HT-29 (cell line): ENCODE measurements at regions not wholly inside any gene's neighbourhood (a gene's known extent, or its start where the extent isn't known, plus 50 kb on each side); places are given as distances from the start of the nearest gene placed in this dataset.
"Not testable (repeated sequence)": the region's sequence is repeated elsewhere in the genome, so short reads cannot be mapped to it uniquely, and the experiment has no call there.

Experiments used
- DNase-seq: peaks from one replicate; pipeline ENCODE4 v3.0.0-alpha.2; 2015; ENCODE audit warnings: low spot score

DNA sequence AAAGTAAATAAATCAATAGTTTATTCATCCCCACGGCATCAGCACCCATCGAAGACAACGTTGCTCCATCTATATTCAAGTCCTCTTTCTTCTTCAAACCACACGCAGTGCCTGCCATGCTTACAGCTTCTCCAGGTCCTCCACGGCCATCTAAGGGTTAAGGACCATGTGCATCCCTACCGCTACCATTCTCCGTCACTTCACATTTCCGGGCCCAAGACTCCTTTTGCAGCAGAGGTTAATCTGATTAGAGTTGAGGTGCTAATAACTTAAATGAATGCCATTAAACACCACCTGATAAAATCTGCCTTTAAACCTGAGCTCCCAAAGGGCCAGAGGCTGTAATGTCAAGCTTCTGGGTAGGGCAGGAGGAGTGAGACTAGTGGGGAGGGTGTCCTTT lies 79.7 kb upstream of the CCND2 start:
- no peak for DNase-seq

GRCh38 chr12:4191642-4192041 lies 81.9 kb upstream of the CCND2 start:
- DNase-seq, result no peak

GRCh38 chr12:4191149-4191548 lies 82.4 kb upstream of the CCND2 start:
- DNase-seq, result no peak

DNA sequence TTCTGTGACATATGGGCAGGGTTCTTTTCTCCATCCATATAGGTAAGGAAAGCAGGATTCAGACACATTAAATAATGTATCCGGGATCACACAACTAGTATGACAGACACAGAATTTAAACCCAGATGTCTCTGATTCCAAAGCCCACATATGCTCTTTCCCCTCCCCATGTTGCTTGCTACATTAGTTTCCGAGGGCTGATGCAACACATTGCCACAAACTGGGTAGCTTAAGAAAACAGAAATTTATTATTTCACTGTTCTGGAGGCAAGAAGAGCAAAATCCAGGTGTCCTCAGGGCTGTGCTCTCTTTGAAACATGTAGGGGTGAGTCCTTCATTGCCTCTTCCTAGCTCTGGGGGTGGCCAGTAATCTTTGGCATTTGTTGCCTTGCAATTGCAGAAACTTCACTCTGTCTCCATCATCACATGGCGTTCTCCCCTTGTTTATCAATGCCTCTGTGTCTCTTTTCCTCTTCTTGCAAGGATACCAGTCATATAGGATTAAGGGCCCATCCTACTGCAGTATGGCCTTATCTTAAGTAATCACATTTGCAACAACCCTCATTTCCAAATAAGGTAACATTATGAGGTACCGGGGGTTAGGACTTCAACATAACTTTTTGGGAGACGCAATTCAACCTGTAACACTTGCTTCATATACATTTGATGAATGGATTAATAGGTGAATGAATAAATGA lies 83.0 kb upstream of the CCND2 start:
- no peak for DNase-seq

DNA sequence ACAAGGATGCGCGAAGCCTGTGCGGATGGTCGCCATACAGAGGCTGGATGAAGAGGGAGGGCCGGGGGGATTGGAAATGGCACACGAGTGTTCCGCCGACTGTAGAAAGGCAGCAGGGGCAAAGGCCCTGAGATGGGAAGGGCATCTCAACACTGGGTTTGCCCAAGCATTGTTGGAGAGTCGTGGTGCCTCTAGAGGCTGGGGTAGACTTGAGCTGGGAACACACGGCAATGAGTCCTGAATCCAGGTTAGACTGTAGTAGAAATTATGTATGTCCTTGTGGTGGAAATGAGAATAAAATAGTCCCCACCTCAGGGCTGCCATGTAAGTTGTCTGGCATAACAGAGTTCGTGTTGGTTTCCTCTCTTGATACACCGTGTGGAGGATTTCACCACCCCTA lies 83.8 kb upstream of the CCND2 start:
- no peak for DNase-seq

- DNase-seq, result no peak
Observed at GRCh38 chr12:4187916-4188315, 85.6 kb upstream of the CCND2 start.

- DNase-seq, result not testable (repeated sequence)
Observed at GRCh38 chr12:4187315-4187714, 86.2 kb upstream of the CCND2 start.

DNA sequence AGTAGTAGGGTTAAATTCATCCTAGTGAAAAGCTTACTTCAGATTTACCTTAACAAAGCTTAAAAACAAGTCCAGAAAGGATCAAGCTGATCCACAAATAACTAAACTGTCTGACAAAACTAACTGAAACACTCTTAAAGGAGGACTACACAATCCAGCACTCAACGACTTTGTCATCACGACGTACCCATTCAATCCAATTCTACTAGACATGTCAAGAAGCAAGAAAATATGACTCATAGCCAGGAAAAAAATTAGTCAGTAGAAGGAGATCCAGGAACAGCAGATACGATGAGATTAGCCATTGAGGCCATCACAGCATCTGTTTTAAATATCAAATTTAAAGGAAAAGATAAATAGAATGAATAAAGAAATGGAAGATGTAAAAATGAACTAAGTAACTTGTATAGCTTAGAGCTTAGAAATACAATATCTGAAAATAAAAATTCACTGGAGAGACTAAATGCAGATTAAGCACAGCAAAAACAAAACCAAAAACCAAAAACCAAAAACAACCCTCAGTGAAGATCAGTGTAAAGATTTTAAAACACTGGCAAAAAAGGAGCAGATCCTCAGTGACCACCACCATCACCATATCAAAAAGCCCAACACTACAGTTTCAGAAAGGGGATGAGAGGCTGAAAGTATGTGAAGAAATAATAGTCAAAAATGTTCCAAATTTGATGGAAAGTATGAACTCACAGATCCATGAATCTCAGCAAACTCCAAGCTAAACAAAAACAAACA lies 95.0 kb upstream of the CCND2 start:
- no peak for DNase-seq

DNA sequence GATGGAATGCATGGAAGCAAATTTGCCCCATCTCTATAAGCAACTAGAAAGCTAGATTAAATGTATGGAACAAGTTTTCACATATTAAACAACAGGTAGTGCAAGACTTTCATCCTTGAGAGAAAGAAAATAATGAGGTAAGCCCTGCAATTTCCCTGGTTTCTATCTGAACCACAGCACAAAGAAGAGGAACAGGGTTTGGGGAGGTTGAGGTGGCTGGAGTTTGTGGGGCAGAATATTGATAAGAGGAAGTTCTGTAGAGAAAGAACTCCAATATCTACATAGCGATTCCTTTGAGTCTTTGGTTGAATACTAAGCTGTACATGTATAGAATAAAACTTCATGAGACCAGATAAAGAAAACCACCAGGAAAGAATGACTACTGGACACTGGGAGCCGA lies 96.3 kb upstream of the CCND2 start:
- no peak for DNase-seq

- no peak for DNase-seq
Observed at GRCh38 chr12:4176168-4176567, 97.4 kb upstream of the CCND2 start.

DNA sequence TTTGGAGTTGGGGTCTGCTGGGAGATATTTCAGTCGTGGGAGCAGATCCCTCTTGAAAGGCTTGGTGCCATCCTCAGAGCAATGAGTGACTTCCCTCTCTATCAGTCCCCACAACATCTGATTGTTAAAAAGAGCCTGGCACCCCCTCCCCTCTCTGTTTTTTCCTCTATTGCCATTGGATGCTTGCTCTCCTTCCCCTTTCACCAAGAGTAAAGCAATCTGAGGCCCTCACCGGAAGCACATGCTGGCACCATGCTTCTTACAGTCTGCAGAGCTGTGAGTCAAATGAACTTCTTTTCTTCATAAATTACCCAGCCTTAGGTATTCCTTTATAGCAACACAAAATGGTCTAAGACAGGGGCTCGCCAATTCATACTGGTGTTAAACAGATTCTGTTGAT lies 99.1 kb upstream of the CCND2 start:
- DNase-seq, result no peak

GRCh38 chr12:4172999-4173398 lies 100.6 kb upstream of the CCND2 start:
- no peak for DNase-seq

DNA sequence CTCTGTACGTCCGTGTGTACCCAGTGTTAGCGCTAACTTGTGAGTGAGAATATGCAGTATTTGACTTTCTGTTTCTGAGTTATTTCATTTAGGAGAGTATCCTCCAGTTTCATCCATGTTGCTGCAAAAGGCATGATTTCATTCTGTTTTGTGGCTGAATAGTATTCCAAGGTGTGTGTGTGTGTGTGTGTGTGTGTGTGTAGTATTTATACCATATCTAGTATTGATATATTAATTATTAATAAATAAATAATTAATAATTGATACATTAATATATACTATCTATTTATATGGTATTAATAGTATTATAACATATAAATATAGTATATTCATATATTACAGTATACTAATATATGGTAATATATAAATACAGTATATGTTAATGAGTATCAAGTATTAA lies 101.8 kb upstream of the CCND2 start:
- no peak for DNase-seq

- DNase-seq, result no peak
Observed at GRCh38 chr12:4169959-4170358, 103.6 kb upstream of the CCND2 start.

- no peak for DNase-seq
Observed at GRCh38 chr12:4169531-4169930, 104.0 kb upstream of the CCND2 start.

DNA sequence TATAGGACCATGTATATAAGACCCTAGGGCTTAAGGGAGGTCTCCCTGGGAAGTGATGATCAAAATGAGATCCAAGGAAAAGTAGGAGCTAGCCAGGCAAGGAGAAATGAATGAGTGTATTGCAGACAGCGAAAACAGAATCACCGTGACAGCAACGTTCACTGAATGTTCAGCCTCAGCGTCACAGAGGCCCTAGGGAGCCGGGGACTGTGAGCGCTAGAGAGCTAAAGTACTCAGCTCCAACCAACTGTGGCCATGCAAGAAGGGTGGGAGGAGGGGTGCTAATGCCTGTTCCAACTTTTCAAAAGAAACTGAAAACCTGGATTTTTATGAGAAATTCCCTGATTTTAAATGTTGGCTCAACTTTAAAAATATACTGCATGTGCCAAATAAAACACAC lies 105.5 kb upstream of the CCND2 start:
- no peak for DNase-seq

GRCh38 chr12:4164559-4165558 lies 108.7 kb upstream of the CCND2 start:
- no peak for DNase-seq

GRCh38 chr12:4164188-4164558 lies 109.4 kb upstream of the CCND2 start:
- no peak for DNase-seq

- no peak for DNase-seq
Observed at GRCh38 chr12:4161718-4162117, 111.8 kb upstream of the CCND2 start.

GRCh38 chr12:4160314-4161040 lies 113.1 kb upstream of the CCND2 start:
- DNase-seq, result no peak

DNA sequence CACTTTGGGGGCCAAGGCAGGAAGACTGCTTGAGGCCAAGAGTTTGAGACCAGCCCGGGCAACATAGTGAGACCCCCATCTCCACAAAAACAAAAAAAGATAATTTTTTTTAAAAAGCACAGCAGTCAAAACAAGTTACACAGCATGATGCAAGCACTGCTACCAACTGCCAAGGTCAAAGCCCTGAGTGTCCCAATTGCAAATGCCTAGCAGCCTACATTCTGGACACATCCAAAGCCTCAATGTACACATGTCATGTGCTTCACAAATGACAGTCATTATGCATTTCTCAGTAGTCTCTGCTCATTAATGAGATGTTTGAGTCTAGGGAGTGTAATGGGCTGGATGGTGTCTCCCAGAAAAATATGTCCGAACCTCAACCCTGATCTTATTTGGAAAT lies 113.7 kb upstream of the CCND2 start:
- DNase-seq, result no peak

- no peak for DNase-seq
Observed at GRCh38 chr12:4158306-4158705, 115.3 kb upstream of the CCND2 start.
